DOHH2 (cell line): ENCODE measurements at regions not wholly inside any gene's neighbourhood (a gene's known extent, or its start where the extent isn't known, plus 50 kb on each side); places are given as distances from the start of the nearest gene placed in this dataset.

Experiments used
- EZH2phosphoT487 ChIP-seq: fragments of 200-600 bp; sonication (generic); IDR thresholded peaks from 2 replicates; pipeline ENCODE4 v1.6.1; 2017; ENCODE audit warnings: borderline replicate concordance, mild to moderate bottlenecking, antibody characterized with exemption, low read length, moderate library complexity, mixed read lengths
- TF ChIP-seq, protein P1 (sequence below): fragments of 200-600 bp; sonication (generic); IDR thresholded peaks from one replicate; pipeline ENCODE4 v1.5.1; 2014; ENCODE audit warnings: antibody characterized with exemption, mild to moderate bottlenecking, low read depth, low read length; ENCODE audit not compliant: poor library complexity, severe bottlenecking

DNA sequence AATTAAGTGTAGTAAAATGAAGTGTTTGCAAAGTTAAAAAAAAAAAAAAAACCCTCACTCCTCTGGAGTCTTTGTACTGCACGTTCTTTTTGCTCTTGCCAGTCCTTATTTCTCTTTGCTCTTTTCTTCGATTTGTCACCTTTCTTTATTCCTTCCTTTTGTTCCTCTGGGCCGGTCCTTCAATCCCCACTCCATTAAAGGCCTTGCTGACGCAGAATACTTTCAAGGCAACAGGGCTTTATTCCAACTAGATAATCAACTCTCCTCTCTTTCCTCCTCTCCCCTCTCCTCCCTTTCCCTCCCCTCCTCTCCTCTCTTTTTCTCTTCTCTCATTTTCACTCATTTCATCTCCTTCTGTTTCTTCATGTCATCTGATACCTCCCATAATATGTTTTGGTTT, 138.2 kb upstream of the NTM start:
- TF ChIP-seq EZH2phosphoT487 = no peak
- TF ChIP-seq, protein P1, sequence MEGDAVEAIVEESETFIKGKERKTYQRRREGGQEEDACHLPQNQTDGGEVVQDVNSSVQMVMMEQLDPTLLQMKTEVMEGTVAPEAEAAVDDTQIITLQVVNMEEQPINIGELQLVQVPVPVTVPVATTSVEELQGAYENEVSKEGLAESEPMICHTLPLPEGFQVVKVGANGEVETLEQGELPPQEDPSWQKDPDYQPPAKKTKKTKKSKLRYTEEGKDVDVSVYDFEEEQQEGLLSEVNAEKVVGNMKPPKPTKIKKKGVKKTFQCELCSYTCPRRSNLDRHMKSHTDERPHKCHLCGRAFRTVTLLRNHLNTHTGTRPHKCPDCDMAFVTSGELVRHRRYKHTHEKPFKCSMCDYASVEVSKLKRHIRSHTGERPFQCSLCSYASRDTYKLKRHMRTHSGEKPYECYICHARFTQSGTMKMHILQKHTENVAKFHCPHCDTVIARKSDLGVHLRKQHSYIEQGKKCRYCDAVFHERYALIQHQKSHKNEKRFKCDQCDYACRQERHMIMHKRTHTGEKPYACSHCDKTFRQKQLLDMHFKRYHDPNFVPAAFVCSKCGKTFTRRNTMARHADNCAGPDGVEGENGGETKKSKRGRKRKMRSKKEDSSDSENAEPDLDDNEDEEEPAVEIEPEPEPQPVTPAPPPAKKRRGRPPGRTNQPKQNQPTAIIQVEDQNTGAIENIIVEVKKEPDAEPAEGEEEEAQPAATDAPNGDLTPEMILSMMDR = no peak
